Breast epithelium (tissue), 3 donors: ENCODE measurements at regions not wholly inside any gene's neighbourhood (a gene's known extent, or its start where the extent isn't known, plus 50 kb on each side); places are given as distances from the start of the nearest gene placed in this dataset.
"Not testable (repeated sequence)": the region's sequence is repeated elsewhere in the genome, so short reads cannot be mapped to it uniquely, and the experiment has no call there.

Experiments
- CTCF ChIP-seq, 3 donors: fragments of 450-650 bp; IDR thresholded peaks; one replicate each; pipeline ENCODE4 v1.5.1; 2016 to 2017; ENCODE audit warnings: antibody characterized with exemption in 3 of 3, mild to moderate bottlenecking in 3 of 3, moderate library complexity in 3 of 3
- POLR2A ChIP-seq: fragments of 450-650 bp; IDR thresholded peaks from one replicate; pipeline ENCODE4 v1.6.1; 2016; ENCODE audit warnings: antibody characterized with exemption, mild to moderate bottlenecking, moderate library complexity

GRCh38 chr2:87456477-87457128, 291.3 kb upstream of the PLGLB2 start:
- TF ChIP-seq CTCF (IDR thresholded peaks at IDR 0.05); POLR2A: not testable (repeated sequence)
